CD14-positive monocyte (primary cell): ENCODE measurements at regions not wholly inside any gene's neighbourhood (a gene's known extent, or its start where the extent isn't known, plus 50 kb on each side); places are given as distances from the start of the nearest gene placed in this dataset.

Source experiments
- DNase-seq, 3 donors: peaks; one replicate each; pipeline ENCODE4 v3.0.0-alpha.2; 2011 to 2022
- H2AFZ ChIP-seq: 2 replicates; pipeline ENCODE4 v1.6.0; 2012; ENCODE audit warnings: mild to moderate bottlenecking, low read depth, low read length, inconsistent platforms; ENCODE audit not compliant: insufficient read depth, poor library complexity, severe bottlenecking
- H3K27ac ChIP-seq, 2 donors: 1 replicate in 1 of 2; 2 replicates in 1 of 2; pipeline ENCODE4 v1.5.1; 2012 to 2013; ENCODE audit warnings: low read length in 2 of 2, control low read depth in 1 of 2, inconsistent platforms in 1 of 2, low read depth in 1 of 2, mild to moderate bottlenecking in 1 of 2
- H3K27me3 ChIP-seq, 2 donors: one replicate each; pipeline versions ENCODE4 v1.6.0 to v1.6.1; 2011 to 2013; ENCODE audit warnings: low read length in 2 of 2; ENCODE audit not compliant: control insufficient read depth in 2 of 2, insufficient read depth in 2 of 2
- H3K36me3 ChIP-seq, 2 donors: replicated peaks in 1 of 2; 1 replicate in 1 of 2; 2 replicates in 1 of 2; pipeline versions ENCODE4 v1.5.1 to v1.6.1; 2012 to 2013; ENCODE audit warnings: low read length in 2 of 2, control low read depth in 1 of 2, inconsistent platforms in 1 of 2, mild to moderate bottlenecking in 1 of 2; ENCODE audit not compliant: insufficient read depth in 2 of 2, control insufficient read depth in 1 of 2
- H3K4me1 ChIP-seq, 2 donors: 1 replicate in 1 of 2; 2 replicates in 1 of 2; pipeline versions ENCODE4 v1.5.1 to v1.6.1; 2012 to 2013; ENCODE audit warnings: low read length in 2 of 2, control low read depth in 1 of 2, inconsistent platforms in 1 of 2, mild to moderate bottlenecking in 1 of 2, moderate library complexity in 1 of 2; ENCODE audit not compliant: insufficient read depth in 2 of 2, control insufficient read depth in 1 of 2
- H3K4me2 ChIP-seq: replicated peaks from 2 replicates; pipeline ENCODE3; 2012; ENCODE audit warnings: low read length, moderate library complexity, mild to moderate bottlenecking; ENCODE audit not compliant: poor library complexity, severe bottlenecking; ENCODE audit errors: extremely low read depth
- H3K4me3 ChIP-seq, 3 experiments: fragments of 200-600 bp in 1 of 3; sonication (generic) in 1 of 3; replicated peaks in 1 of 3; 1 replicate in 2 of 3; 2 replicates in 1 of 3; pipeline ENCODE4 v1.5.1; 2011 to 2013; ENCODE audit warnings: low read length in 3 of 3, mild to moderate bottlenecking in 3 of 3, control low read depth in 2 of 3, low read depth in 2 of 3, inconsistent platforms in 1 of 3, moderate library complexity in 1 of 3
- H3K79me2 ChIP-seq: 2 replicates; pipeline ENCODE4 v1.6.0; 2012; ENCODE audit warnings: mild to moderate bottlenecking, control low read depth, inconsistent platforms, low read length, moderate library complexity; ENCODE audit not compliant: insufficient read depth
- H3K9ac ChIP-seq: 2 replicates; pipeline ENCODE4 v1.6.0; 2017; ENCODE audit warnings: low read length, mild to moderate bottlenecking; ENCODE audit not compliant: insufficient read depth, poor library complexity, severe bottlenecking
- H3K9me3 ChIP-seq, 2 donors: replicated peaks in 1 of 2; 1 replicate in 1 of 2; 2 replicates in 1 of 2; pipeline versions ENCODE4 v1.5.1 to v1.6.1; 2012 to 2013; ENCODE audit warnings: low read length in 2 of 2, control low read depth in 1 of 2; ENCODE audit not compliant: control insufficient read depth in 1 of 2, insufficient read depth in 1 of 2
- H4K20me1 ChIP-seq: 2 replicates; pipeline ENCODE4 v1.6.0; 2012; ENCODE audit warnings: mild to moderate bottlenecking, low read length, control low read depth, moderate library complexity; ENCODE audit not compliant: insufficient read depth
- H3K27ac Mint-ChIP-seq, 7 donors: one replicate each; pipeline ENCODE4 v1.8.0; 2020; ENCODE audit warnings: mild to moderate bottlenecking in 7 of 7, mixed read lengths in 7 of 7, moderate library complexity in 6 of 7, inconsistent platforms in 2 of 7
- H3K27me3 Mint-ChIP-seq, 3 donors: one replicate each; pipeline ENCODE4 v1.8.0; 2021 to 2022; ENCODE audit warnings: low read depth in 3 of 3, mild to moderate bottlenecking in 3 of 3, mixed read lengths in 3 of 3, moderate library complexity in 3 of 3, inconsistent platforms in 1 of 3
- H3K36me3 Mint-ChIP-seq, 2 donors: one replicate each; pipeline ENCODE4 v1.8.0; 2020; ENCODE audit warnings: mixed read lengths in 2 of 2, inconsistent platforms in 1 of 2, mild to moderate bottlenecking in 1 of 2
- H3K4me1 Mint-ChIP-seq: one replicate; pipeline ENCODE4 v1.8.0; 2020; ENCODE audit warnings: mild to moderate bottlenecking, mixed read lengths
- H3K4me3 Mint-ChIP-seq, 2 donors: one replicate each; pipeline ENCODE4 v1.8.0; 2020; ENCODE audit warnings: mild to moderate bottlenecking in 2 of 2, mixed read lengths in 2 of 2, moderate library complexity in 1 of 2
- H3K9me3 Mint-ChIP-seq, 7 donors: one replicate each; pipeline ENCODE4 v1.8.0; 2020 to 2022; ENCODE audit warnings: mixed read lengths in 7 of 7, mild to moderate bottlenecking in 6 of 7, moderate library complexity in 6 of 7, inconsistent platforms in 2 of 7
- WGBS: methylation state at CpG from one replicate; pipeline ENCODE4 v1.1.5; 2013; ENCODE audit warnings: missing lambda C conversion rate; ENCODE audit not compliant: insufficient coverage; 5-methylcytosine and 5-hydroxymethylcytosine counted together
- intact Hi-C, 2 donors: fragments of 100-400 bp; cut with micrococcal nuclease; formaldehyde crosslinking; loops; one replicate each; pipeline versions ENCODE4 v1.15.0 to v1.15.1; 2023
- TF ChIP-seq, protein P1 (sequence below): fragments of 200-600 bp; IDR thresholded peaks from one replicate; pipeline ENCODE4 v1.8.0; 2022; ENCODE audit warnings: antibody characterized with exemption, mild to moderate bottlenecking

GRCh38 chrX:143094417-143095023 is 68.8 kb downstream of the SPANXN4 start:
- Histone ChIP-seq H3K9me3 (no peaks in the 10 kb centered on the region), H3K79me2 (no peaks in the 10 kb centered on the region), H2AFZ (no peak overlapping the region), H3K27ac (no peak overlapping the region), H3K4me3 (no peak overlapping the region), H3K9ac (no peak overlapping the region), H3K4me2 (no peak overlapping the region), H3K36me3 (no peaks in the 10 kb centered on the region), H3K4me1 (no peaks in the 10 kb centered on the region), H4K20me1 (no peaks in the 10 kb centered on the region), H3K27me3 (no peaks in the 10 kb centered on the region)
- intact Hi-C loops = no loop called here
- H3K4me1 Mint-ChIP-seq = no peaks in the 10 kb centered on the region
- TF ChIP-seq, protein P1, sequence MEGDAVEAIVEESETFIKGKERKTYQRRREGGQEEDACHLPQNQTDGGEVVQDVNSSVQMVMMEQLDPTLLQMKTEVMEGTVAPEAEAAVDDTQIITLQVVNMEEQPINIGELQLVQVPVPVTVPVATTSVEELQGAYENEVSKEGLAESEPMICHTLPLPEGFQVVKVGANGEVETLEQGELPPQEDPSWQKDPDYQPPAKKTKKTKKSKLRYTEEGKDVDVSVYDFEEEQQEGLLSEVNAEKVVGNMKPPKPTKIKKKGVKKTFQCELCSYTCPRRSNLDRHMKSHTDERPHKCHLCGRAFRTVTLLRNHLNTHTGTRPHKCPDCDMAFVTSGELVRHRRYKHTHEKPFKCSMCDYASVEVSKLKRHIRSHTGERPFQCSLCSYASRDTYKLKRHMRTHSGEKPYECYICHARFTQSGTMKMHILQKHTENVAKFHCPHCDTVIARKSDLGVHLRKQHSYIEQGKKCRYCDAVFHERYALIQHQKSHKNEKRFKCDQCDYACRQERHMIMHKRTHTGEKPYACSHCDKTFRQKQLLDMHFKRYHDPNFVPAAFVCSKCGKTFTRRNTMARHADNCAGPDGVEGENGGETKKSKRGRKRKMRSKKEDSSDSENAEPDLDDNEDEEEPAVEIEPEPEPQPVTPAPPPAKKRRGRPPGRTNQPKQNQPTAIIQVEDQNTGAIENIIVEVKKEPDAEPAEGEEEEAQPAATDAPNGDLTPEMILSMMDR = no peak
- H3K27me3 Mint-ChIP-seq = no peaks in the 10 kb centered on the region
- no peak overlapping the region for H3K4me3 Mint-ChIP-seq
- DNase-seq = no peak
- WGBS = 81% methylated on average over 4 of the region's 7 CpGs
- H3K9me3 Mint-ChIP-seq = peaks cover 0 to 3% (median 2%) of the 10 kb centered on the region in 7 donors
- no peaks in the 10 kb centered on the region for H3K36me3 Mint-ChIP-seq
- no peak overlapping the region for H3K27ac Mint-ChIP-seq
